Colonic mucosa (tissue), 4 donors: ENCODE measurements at regions not wholly inside any gene's neighbourhood (a gene's known extent, or its start where the extent isn't known, plus 50 kb on each side); places are given as distances from the start of the nearest gene placed in this dataset.

Source experiments
- DNase-seq: peaks from one replicate; pipeline ENCODE4 v3.0.0-alpha.2; 2020
- H3K27ac ChIP-seq: fragments of 200-600 bp; one replicate; pipeline ENCODE4 v1.8.0; 2021
- H3K27me3 ChIP-seq: fragments of 200-600 bp; one replicate; pipeline ENCODE4 v1.8.0; 2021
- H3K36me3 ChIP-seq: fragments of 200-600 bp; one replicate; pipeline ENCODE4 v1.8.0; 2021
- H3K4me1 ChIP-seq: fragments of 200-600 bp; one replicate; pipeline ENCODE4 v1.8.0; 2021; ENCODE audit warnings: mild to moderate bottlenecking
- H3K4me3 ChIP-seq: fragments of 200-600 bp; one replicate; pipeline ENCODE4 v1.8.0; 2021
- H3K9ac ChIP-seq, 2 donors: one replicate each; pipeline ENCODE4 v1.7.0; 2013; ENCODE audit warnings: control low read depth in 2 of 2, low read depth in 2 of 2, low read length in 2 of 2
- H3K9me3 ChIP-seq: fragments of 200-600 bp; one replicate; pipeline ENCODE4 v1.8.0; 2021
- intact Hi-C: fragments of 100-400 bp; cut with DNase I; formaldehyde crosslinking; loops from one replicate; pipeline ENCODE4 v1.14.1; 2022
- TF ChIP-seq, protein P1 (sequence below): fragments of 200-600 bp; IDR thresholded peaks from one replicate; pipeline ENCODE4 v1.8.0; 2022; ENCODE audit warnings: antibody characterized with exemption, mild to moderate bottlenecking
- donor health status: healthy.
- donor health status: DM: no; HTN: no; CAD: no.
- donor health status: DM: no; HTN: no; CAD: no.

DNA sequence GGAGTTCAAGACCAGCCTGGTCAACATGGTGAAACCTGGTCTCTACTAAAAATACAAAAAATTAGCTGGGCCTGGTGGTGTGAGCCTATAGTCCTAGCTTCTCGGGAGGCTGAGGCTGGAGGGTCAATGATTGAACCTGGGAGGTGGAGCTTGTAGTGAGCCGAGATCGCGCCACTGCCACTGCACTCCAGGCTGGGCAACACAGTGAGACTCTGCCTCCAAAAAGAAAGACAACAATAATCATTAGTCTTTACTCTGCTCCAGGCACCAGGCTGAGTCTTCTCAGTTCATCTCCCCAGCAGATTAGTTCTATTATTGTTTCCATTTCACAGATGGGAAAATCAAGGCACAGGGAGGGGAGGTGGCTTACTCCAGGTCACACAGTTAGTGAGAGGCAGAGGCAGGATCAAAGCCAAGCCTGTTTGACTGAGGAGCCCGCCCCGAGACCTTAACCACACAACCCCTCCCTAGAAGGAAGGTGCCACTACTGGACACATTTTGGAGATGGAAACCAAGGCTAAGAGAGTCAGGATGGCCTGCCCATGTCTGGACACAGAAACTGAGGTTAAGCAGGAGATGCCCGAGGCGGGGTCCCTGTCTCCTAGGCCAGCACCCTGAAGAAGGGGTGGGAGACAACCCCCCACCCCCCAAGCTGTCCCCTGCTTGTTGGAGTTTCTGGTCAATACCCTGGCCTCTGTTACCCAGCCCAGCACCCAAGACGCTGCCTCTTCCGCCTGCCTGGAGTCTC is 75.8 kb downstream of the CEBPB start:
- H3K4me3 ChIP-seq = no peak overlapping the region
- TF ChIP-seq, protein P1, sequence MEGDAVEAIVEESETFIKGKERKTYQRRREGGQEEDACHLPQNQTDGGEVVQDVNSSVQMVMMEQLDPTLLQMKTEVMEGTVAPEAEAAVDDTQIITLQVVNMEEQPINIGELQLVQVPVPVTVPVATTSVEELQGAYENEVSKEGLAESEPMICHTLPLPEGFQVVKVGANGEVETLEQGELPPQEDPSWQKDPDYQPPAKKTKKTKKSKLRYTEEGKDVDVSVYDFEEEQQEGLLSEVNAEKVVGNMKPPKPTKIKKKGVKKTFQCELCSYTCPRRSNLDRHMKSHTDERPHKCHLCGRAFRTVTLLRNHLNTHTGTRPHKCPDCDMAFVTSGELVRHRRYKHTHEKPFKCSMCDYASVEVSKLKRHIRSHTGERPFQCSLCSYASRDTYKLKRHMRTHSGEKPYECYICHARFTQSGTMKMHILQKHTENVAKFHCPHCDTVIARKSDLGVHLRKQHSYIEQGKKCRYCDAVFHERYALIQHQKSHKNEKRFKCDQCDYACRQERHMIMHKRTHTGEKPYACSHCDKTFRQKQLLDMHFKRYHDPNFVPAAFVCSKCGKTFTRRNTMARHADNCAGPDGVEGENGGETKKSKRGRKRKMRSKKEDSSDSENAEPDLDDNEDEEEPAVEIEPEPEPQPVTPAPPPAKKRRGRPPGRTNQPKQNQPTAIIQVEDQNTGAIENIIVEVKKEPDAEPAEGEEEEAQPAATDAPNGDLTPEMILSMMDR = no peak
- no peak for DNase-seq
- peak overlapping the region in 1 of 2 donors; percentile 73 for H3K9ac ChIP-seq
- peak overlapping the region; percentile 73 for H3K27ac ChIP-seq
- H3K27me3 ChIP-seq = no peaks in the 10 kb centered on the region
- H3K4me1 ChIP-seq = peaks cover 6% of the 10 kb centered on the region
- no peaks in the 10 kb centered on the region for H3K9me3 ChIP-seq
- intact Hi-C loops = no loop called here
- H3K36me3 ChIP-seq = no peaks in the 10 kb centered on the region

DNA sequence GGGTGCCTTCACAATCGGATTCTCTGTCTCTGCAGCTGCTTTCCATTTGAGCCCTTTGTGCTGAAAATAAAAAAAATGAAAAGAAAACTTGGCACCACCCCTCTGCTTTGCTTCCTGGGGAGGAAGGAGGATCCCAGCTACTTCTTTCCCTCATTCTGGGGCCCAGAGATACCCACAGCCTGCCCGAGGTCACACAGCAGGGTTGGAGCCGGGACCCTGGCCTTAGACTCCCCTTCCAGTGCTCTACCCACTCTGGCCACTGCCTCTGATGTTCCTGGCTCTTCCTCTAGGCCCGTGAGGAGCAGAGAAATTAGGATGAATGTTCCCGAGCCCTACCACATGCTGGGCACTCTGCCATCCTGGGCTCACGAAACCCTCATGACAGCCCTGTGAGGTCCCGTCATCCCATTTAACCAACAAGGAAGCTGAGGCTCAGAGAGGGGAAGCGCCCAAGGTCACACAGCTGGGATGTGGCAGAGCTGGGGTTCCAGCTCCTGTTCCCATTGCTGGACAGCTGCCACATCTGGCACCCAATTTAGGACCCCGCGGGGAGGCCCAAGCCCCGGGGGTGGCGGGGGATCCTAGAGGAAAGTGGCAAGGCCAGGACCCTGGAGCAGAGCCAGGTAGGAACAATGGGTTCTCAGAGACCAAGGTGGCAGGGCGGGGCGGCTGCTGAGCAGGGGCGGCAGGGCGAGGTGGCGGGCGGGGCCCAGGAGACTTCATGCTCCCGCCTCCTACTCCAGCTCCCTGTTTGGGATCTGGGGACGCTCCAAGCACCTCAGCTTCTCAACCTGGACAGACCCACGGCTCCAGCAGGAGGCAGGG is 76.6 kb downstream of the CEBPB start:
- H3K4me3 ChIP-seq = no peak overlapping the region
- peak overlapping the region in 1 of 2 donors; percentile 73 for H3K9ac ChIP-seq
- no peaks in the 10 kb centered on the region for H3K36me3 ChIP-seq
- peak overlapping the region; percentile 73 for H3K27ac ChIP-seq
- H3K4me1 ChIP-seq = peaks cover 6% of the 10 kb centered on the region
- no peaks in the 10 kb centered on the region for H3K9me3 ChIP-seq
- TF ChIP-seq, protein P1 = no peak
- no peaks in the 10 kb centered on the region for H3K27me3 ChIP-seq
- intact Hi-C loops = no loop called here
- DNase-seq = peak; percentile 93

DNA sequence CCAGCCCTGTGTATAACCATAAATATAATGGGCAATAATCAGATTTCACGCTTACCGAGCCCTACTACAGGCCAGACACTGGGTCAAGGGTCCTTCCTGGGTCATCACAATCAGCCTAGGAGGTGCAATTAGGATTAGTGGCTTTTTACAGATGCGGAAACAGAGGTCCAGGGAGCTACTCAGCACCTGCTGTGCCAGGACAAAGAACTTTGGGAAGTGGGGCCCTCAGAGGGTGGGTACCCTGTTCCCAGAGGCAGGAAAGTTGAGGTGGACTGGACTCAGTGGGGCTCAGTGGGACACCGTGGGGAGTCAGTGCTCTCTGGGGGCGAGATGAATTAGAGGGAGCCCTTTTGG is 77.2 kb downstream of the CEBPB start:
- intact Hi-C loops = no loop called here
- Histone ChIP-seq H3K27ac (peak overlapping the region; percentile 73), H3K4me1 (peaks cover 6% of the 10 kb centered on the region), H3K9ac (peak overlapping the region in 1 of 2 donors; percentile 73), H3K27me3 (no peaks in the 10 kb centered on the region), H3K9me3 (no peaks in the 10 kb centered on the region), H3K36me3 (no peaks in the 10 kb centered on the region), H3K4me3 (no peak overlapping the region)
- TF ChIP-seq, protein P1 = no peak
- DNase-seq = no peak

DNA sequence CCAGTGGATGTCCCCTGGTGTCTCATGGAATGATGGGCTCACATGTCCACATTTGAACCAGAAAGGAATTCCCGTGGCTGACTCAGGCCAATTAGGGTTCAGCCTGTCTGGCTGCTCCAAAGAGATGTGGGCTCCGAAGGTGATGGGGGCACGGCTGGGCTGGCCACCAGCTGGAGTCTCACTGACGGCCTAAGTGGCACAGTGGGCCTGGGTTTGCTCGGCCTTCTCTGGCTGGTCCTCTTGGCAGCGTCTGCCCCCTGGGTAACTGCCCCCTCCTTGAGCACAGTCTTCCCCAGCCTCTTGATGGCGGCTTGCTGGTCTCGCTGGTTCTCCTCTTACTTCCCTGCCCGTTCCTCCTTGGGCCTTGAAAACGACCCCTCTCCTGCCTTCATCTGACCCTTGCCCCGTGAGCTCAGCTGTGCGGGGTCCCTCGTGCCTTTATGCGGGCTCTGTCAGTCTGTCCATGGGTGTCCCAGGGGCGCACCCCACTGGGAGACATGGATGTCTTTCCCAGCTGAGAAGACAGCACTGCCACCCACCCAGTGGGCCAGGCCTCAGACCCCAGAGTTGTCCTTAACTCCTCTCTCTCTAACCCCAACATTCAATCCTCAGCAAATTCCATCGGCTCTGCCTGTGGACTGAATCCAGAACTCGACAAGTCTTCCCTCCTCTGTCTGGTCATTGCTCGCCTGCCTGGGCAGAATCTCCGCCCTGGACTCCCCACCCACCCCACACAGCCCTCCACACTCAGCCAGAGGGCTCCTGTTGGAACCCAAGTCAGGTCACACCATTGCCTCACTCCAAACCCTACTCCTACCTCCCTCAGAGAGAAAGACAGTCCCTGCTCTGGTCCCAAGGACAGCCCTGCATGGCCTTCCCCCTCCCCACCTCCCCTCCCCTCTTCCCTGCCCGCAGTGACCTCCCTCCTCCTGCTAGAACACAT is 78.7 kb downstream of the CEBPB start:
- DNase-seq = no peak
- intact Hi-C loops = loop anchor here (10.0 kb wide), 1 partner anchor 195 kb away; no protein-coding TSS in a partner anchor
- Histone ChIP-seq H3K4me1 (peaks cover 6% of the 10 kb centered on the region), H3K27me3 (no peaks in the 10 kb centered on the region), H3K27ac (no peak overlapping the region), H3K4me3 (no peak overlapping the region), H3K36me3 (no peaks in the 10 kb centered on the region), H3K9ac (no peak overlapping the region), H3K9me3 (no peaks in the 10 kb centered on the region)
- TF ChIP-seq, protein P1 = no peak

DNA sequence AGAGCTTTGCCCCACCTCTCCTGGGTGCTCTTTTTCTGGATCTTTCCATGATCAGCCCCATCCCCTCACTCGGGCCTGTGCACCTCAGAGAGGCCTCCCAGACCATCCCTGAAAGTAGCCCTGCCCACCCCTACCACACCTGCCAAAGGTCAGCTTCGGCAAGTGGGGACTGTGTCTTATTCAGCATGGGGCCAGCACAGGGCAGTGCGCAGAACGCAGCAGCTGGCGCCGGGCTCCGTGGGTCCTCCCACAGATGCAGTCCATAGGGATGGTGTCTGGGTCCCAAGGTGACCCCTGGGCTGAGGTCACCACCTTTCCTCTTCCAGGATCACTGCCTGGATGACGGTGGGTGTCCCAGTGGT is 79.4 kb downstream of the CEBPB start:
- no peak overlapping the region for H3K4me3 ChIP-seq
- no peaks in the 10 kb centered on the region for H3K27me3 ChIP-seq
- peaks cover 6% of the 10 kb centered on the region for H3K4me1 ChIP-seq
- TF ChIP-seq, protein P1 = no peak
- H3K9me3 ChIP-seq = no peaks in the 10 kb centered on the region
- no peaks in the 10 kb centered on the region for H3K36me3 ChIP-seq
- intact Hi-C loops = loop anchor here (10.0 kb wide), 1 partner anchor 195 kb away; no protein-coding TSS in a partner anchor
- no peak overlapping the region for H3K27ac ChIP-seq
- no peak for DNase-seq
- no peak overlapping the region for H3K9ac ChIP-seq
